ENCODE measurements at regions not wholly inside any gene's neighbourhood (a gene's known extent, or its start where the extent isn't known, plus 50 kb on each side); places are given as distances from the start of the nearest gene placed in this dataset.
A peak's percentile ranks its signal among the peaks of the same experiment; 100 is the strongest.

- Histone ChIP-seq H3K4me2 (peak overlapping the region; percentile 36; the same call in 1 of the 2 replicates), H3K79me2 (replicated peaks; ENCODE audit: insufficient read depth) (no peaks in the 10 kb centered on the region), H3K4me3 (peak overlapping the region; percentile 8; the same call in 1 of the 2 replicates), H3K9me2 (ENCODE audit: insufficient read depth) (no peaks in the 10 kb centered on the region), H3K36me3 (ENCODE audit: insufficient read depth) (no peaks in the 10 kb centered on the region), H3F3A (replicated peaks; ENCODE audit: low read depth) (0 out of 2 replicates have a peak, but pooled peaks cover 2% of the 10 kb centered on the region), H3K27ac (ENCODE audit: low read depth) (no peak overlapping the region), H3K4me1 (ENCODE audit: insufficient read depth) (peaks cover 30% of the 10 kb centered on the region), H4K20me1 (replicated peaks; ENCODE audit: insufficient read depth) (no peaks in the 10 kb centered on the region), H2AFZ (peak overlapping the region; percentile 80), H3K27me3 (ENCODE audit: insufficient read depth) (no peaks in the 10 kb centered on the region)
- H3K27me3 Mint-ChIP-seq (ENCODE audit: insufficient read depth, low read depth, poor library complexity), result peaks cover 2% of the 10 kb centered on the region
- TF ChIP-seq EZH2 (IDR thresholded peaks at IDR 0.05; ENCODE audit: low read depth, unreplicated experiment), result no peak
- no peak for TF ChIP-seq EZH2phosphoT487 (IDR thresholded peaks at IDR 0.05; ENCODE audit: unreplicated experiment)
- TF ChIP-seq, protein P1, sequence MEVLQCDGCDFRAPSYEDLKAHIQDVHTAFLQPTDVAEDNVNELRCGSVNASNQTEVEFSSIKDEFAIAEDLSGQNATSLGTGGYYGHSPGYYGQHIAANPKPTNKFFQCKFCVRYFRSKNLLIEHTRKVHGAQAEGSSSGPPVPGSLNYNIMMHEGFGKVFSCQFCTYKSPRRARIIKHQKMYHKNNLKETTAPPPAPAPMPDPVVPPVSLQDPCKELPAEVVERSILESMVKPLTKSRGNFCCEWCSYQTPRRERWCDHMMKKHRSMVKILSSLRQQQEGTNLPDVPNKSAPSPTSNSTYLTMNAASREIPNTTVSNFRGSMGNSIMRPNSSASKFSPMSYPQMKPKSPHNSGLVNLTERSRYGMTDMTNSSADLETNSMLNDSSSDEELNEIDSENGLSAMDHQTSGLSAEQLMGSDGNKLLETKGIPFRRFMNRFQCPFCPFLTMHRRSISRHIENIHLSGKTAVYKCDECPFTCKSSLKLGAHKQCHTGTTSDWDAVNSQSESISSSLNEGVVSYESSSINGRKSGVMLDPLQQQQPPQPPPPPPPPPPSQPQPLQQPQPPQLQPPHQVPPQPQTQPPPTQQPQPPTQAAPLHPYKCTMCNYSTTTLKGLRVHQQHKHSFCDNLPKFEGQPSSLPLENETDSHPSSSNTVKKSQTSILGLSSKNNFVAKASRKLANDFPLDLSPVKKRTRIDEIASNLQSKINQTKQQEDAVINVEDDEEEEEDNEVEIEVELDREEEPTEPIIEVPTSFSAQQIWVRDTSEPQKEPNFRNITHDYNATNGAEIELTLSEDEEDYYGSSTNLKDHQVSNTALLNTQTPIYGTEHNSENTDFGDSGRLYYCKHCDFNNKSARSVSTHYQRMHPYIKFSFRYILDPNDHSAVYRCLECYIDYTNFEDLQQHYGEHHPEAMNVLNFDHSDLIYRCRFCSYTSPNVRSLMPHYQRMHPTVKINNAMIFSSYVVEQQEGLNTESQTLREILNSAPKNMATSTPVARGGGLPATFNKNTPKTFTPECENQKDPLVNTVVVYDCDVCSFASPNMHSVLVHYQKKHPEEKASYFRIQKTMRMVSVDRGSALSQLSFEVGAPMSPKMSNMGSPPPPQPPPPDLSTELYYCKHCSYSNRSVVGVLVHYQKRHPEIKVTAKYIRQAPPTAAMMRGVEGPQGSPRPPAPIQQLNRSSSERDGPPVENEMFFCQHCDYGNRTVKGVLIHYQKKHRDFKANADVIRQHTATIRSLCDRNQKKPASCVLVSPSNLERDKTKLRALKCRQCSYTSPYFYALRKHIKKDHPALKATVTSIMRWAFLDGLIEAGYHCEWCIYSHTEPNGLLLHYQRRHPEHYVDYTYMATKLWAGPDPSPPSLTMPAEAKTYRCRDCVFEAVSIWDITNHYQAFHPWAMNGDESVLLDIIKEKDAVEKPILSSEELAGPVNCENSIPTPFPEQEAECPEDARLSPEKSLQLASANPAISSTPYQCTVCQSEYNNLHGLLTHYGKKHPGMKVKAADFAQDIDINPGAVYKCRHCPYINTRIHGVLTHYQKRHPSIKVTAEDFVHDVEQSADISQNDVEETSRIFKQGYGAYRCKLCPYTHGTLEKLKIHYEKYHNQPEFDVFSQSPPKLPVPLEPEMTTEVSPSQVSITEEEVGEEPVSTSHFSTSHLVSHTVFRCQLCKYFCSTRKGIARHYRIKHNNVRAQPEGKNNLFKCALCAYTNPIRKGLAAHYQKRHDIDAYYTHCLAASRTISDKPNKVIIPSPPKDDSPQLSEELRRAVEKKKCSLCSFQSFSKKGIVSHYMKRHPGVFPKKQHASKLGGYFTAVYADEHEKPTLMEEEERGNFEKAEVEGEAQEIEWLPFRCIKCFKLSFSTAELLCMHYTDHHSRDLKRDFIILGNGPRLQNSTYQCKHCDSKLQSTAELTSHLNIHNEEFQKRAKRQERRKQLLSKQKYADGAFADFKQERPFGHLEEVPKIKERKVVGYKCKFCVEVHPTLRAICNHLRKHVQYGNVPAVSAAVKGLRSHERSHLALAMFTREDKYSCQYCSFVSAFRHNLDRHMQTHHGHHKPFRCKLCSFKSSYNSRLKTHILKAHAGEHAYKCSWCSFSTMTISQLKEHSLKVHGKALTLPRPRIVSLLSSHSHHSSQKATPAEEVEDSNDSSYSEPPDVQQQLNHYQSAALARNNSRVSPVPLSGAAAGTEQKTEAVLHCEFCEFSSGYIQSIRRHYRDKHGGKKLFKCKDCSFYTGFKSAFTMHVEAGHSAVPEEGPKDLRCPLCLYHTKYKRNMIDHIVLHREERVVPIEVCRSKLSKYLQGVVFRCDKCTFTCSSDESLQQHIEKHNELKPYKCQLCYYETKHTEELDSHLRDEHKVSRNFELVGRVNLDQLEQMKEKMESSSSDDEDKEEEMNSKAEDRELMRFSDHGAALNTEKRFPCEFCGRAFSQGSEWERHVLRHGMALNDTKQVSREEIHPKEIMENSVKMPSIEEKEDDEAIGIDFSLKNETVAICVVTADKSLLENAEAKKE (CRISPR knock-in tag; IDR thresholded peaks at IDR 0.05), result no peak
- TF ChIP-seq POLR2AphosphoS5 (IDR thresholded peaks at IDR 0.05; ENCODE audit: low read depth), result no peak
- no peak for TF ChIP-seq ETS1 (IDR thresholded peaks at IDR 0.05)
- no peak for TF ChIP-seq NANOG (IDR thresholded peaks at IDR 0.05; ENCODE audit: borderline replicate concordance)
- TF ChIP-seq, protein P2, sequence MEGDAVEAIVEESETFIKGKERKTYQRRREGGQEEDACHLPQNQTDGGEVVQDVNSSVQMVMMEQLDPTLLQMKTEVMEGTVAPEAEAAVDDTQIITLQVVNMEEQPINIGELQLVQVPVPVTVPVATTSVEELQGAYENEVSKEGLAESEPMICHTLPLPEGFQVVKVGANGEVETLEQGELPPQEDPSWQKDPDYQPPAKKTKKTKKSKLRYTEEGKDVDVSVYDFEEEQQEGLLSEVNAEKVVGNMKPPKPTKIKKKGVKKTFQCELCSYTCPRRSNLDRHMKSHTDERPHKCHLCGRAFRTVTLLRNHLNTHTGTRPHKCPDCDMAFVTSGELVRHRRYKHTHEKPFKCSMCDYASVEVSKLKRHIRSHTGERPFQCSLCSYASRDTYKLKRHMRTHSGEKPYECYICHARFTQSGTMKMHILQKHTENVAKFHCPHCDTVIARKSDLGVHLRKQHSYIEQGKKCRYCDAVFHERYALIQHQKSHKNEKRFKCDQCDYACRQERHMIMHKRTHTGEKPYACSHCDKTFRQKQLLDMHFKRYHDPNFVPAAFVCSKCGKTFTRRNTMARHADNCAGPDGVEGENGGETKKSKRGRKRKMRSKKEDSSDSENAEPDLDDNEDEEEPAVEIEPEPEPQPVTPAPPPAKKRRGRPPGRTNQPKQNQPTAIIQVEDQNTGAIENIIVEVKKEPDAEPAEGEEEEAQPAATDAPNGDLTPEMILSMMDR (conservative IDR thresholded peaks at IDR 0.05; ENCODE audit: low read depth in 2 of 2), result no peak
- TF ChIP-seq ZNF114 (CRISPR knock-in tag; IDR thresholded peaks at IDR 0.05), result no peak
- no peak for TF ChIP-seq CREB1 (CRISPR knock-in tag; IDR thresholded peaks at IDR 0.05; ENCODE audit: low read depth)
- ATAC-seq (peak; percentile 66), DNase-seq (ENCODE audit: low spot score) (peak; percentile 57)
- peak overlapping the region; percentile 9; the same call in 1 of the 3 replicates for H3K4me3 Mint-ChIP-seq
- no peaks in the 10 kb centered on the region; the same call in 2 of the 3 replicates for H3K9me3 Mint-ChIP-seq
- H3K36me3 Mint-ChIP-seq (ENCODE audit: low read depth), result no peaks in the 10 kb centered on the region
- H3K4me1 Mint-ChIP-seq, result peaks cover 40% of the 10 kb centered on the region
- no peak overlapping the region for H3K27ac Mint-ChIP-seq
These were observed 65.0 kb upstream of the DISP3 start for GRCh38 chr1:11413986-11414391.

Data from GM23338 (cell line).